Activated T-helper 1 cell treated with anti-CD3 and anti-CD28 coated beads, Interleukin-12 subunit alpha, Interleukin-12 subunit beta, Interleukin-2, Interleukin-4 antibody, amounts not matched to agents 30 ng/mL and 10 ng/mL and 1 ng/mL, durations not matched to agents 14 hours and 24 hours and 36 hours (primary cell): ENCODE measurements at regions not wholly inside any gene's neighbourhood (a gene's known extent, or its start where the extent isn't known, plus 50 kb on each side); places are given as distances from the start of the nearest gene placed in this dataset.

Source experiments
- DNase-seq: peaks from one replicate; pipeline ENCODE4 v3.0.0; 2021; ENCODE audit warnings: low spot score
- H3K27ac Mint-ChIP-seq: one replicate; pipeline ENCODE4 v1.8.0; 2021; ENCODE audit warnings: mild to moderate bottlenecking, mixed read lengths
- H3K27me3 Mint-ChIP-seq: one replicate; pipeline ENCODE4 v1.8.0; 2022; ENCODE audit warnings: mild to moderate bottlenecking, moderate library complexity, mixed read lengths; ENCODE audit not compliant: insufficient read depth
- H3K36me3 Mint-ChIP-seq: one replicate; pipeline ENCODE4 v1.8.0; 2021; ENCODE audit warnings: low read depth, mixed read lengths
- H3K4me1 Mint-ChIP-seq: one replicate; pipeline ENCODE4 v1.8.0; 2021; ENCODE audit warnings: low read depth, mixed read lengths
- H3K4me3 Mint-ChIP-seq: one replicate; pipeline ENCODE4 v1.8.0; 2021; ENCODE audit warnings: mild to moderate bottlenecking, moderate library complexity, mixed read lengths
- H3K9me3 Mint-ChIP-seq: one replicate; pipeline ENCODE4 v1.8.0; 2021; ENCODE audit warnings: mixed read lengths
- intact Hi-C: fragments of 100-400 bp; cut with micrococcal nuclease; formaldehyde crosslinking; loops from one replicate; pipeline ENCODE4 v1.15.1; 2024

DNA sequence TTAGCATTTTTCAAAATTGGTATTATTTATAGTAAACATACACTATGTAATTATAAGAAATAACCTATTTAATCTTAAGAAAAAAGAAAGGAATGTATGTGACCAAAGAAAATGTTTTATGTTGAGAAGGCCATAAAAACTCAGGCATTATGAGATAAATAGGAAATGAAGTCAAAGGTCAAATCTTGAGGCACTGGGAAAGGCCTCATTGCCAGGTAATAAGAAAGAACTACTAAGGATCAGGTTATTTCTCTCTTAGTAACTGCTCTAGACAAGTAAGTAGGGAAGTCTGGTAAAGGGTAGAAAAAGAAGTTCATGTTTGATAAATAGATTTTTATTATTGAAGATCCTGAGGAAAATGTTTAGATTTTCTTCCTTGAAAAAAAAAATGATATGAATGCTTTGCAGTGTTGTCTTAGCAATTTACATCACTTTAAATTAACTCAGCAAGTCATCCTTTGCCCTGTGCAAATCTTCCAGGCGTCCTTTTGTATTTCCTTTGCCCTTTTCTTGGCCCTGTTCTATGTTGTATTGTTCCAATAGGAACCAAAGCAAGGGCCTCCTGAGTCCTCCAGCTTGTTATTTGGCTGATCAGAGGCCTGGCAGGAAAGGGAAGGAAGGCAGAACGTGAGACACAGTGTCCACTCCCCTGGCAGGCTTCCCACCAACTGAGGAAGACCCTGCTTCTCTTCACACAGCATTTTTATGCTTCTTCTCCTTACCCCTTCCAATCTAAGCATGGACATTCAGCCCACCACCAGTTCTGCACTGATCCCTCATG lies 260.4 kb upstream of the MIR17HG start:
- no peak overlapping the region for H3K4me3 Mint-ChIP-seq
- H3K27me3 Mint-ChIP-seq: no peaks in the 10 kb centered on the region
- intact Hi-C loops: no loop called here
- H3K36me3 Mint-ChIP-seq: no peaks in the 10 kb centered on the region
- H3K4me1 Mint-ChIP-seq: no peaks in the 10 kb centered on the region
- no peaks in the 10 kb centered on the region for H3K9me3 Mint-ChIP-seq
- no peak for DNase-seq
- no peak overlapping the region for H3K27ac Mint-ChIP-seq

DNA sequence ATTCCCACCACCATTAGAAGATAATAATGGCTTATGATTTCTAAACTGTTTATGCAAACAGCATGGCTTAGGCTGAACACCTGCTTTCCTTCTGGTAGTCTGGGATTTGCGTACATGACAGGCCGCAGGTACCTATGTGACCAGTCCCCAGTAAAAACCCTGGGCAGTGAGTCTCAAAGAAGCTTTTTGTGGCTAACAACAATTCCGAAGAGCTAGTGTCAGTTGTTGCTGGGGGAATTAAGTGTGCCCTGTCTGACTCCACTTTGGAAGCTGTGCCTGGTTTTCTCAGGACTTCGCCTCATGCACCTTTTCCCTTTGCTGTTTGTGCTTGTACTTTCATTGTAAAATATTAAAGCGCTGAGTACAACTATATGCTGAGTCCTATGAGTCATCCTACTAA lies 250.2 kb upstream of the MIR17HG start:
- H3K4me1 Mint-ChIP-seq: no peaks in the 10 kb centered on the region
- no peak for DNase-seq
- H3K9me3 Mint-ChIP-seq: no peaks in the 10 kb centered on the region
- no peak overlapping the region for H3K27ac Mint-ChIP-seq
- no peaks in the 10 kb centered on the region for H3K27me3 Mint-ChIP-seq
- intact Hi-C loops: no loop called here
- H3K4me3 Mint-ChIP-seq: no peak overlapping the region
- no peaks in the 10 kb centered on the region for H3K36me3 Mint-ChIP-seq

DNA sequence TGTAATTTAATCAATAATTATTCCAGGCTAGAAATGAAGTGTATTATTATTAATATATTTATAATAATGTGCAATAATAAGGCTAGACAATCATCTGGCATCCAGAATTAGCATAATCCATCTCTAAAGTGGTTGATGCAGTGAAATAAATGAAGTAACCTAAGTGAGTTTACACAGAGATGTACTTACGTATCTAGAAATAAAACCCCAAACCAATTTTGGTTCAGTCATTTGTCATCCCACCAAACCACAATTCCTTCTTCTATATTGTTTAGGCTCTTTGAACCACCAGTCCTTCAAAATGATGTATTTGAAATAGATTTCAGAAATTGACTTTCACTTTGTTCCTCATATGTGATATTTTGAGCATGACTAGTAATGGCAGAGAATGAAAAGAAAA lies 247.6 kb upstream of the MIR17HG start:
- DNase-seq: no peak
- H3K4me1 Mint-ChIP-seq: no peaks in the 10 kb centered on the region
- no peak overlapping the region for H3K27ac Mint-ChIP-seq
- H3K36me3 Mint-ChIP-seq: no peaks in the 10 kb centered on the region
- intact Hi-C loops: no loop called here
- H3K4me3 Mint-ChIP-seq: no peak overlapping the region
- no peaks in the 10 kb centered on the region for H3K27me3 Mint-ChIP-seq
- no peaks in the 10 kb centered on the region for H3K9me3 Mint-ChIP-seq

DNA sequence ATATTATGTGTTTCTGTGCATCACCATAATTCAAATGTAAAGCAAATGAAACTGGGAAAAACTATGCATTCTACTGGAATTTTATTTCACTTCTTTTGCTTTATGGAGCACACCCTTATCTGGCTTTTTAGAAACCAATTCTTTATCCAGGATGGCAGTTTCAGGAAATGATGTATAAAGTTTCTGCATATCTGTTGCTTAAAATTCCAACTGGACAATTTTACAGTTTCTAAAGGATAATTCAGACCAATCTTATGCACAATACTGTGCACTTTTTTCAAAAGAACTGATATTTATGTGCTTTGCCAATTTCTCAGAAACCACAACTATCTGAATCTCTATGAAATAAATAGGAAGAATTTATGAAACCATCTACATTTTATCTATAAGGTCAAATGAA lies 246.5 kb upstream of the MIR17HG start:
- DNase-seq: no peak
- Mint-ChIP-seq H3K36me3 (no peaks in the 10 kb centered on the region), H3K27me3 (no peaks in the 10 kb centered on the region), H3K9me3 (no peaks in the 10 kb centered on the region), H3K27ac (no peak overlapping the region), H3K4me3 (no peak overlapping the region), H3K4me1 (no peaks in the 10 kb centered on the region)
- intact Hi-C loops: no loop called here

DNA sequence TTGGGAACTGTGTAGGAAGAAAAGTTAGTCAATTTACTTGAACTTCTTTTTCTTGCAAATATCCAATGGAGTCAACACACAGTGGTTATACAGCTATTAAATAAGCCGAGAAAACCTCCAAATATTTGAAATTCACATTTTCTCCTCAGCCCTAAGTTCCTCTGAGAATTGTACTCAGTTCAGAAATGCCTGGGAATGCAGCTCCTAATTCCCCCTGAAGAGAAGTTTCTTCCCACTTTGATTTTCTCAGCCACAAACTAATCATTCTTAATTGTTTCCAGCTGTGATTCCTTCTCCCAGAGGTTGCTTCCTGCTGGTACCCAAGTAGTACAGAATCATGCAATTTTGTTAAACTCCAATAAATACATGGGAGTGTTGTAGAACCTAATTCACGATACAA lies 246.1 kb upstream of the MIR17HG start:
- Mint-ChIP-seq H3K36me3 (no peaks in the 10 kb centered on the region), H3K4me1 (no peaks in the 10 kb centered on the region), H3K4me3 (no peak overlapping the region), H3K9me3 (no peaks in the 10 kb centered on the region), H3K27ac (no peak overlapping the region), H3K27me3 (no peaks in the 10 kb centered on the region)
- intact Hi-C loops: no loop called here
- no peak for DNase-seq

DNA sequence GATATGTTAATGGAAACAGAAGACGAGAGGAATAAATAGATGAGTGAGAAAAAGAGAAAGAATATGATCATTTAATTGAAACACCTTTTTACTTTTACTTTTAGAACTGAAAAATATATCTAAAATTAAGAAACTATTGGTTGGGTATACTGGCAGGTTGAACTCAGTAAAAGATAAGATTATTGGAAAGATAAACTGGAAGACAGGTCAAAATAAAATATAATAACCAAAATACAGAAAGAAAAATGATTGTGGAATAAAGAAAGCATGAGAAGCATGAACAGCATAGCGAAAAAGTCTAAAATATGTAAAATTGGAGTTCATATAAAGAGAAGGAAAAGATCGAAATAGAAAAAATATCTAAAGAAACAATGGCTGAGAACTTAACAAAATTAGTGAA lies 242.2 kb upstream of the MIR17HG start:
- Mint-ChIP-seq H3K27me3 (no peaks in the 10 kb centered on the region), H3K4me1 (no peaks in the 10 kb centered on the region), H3K9me3 (no peaks in the 10 kb centered on the region)

DNA sequence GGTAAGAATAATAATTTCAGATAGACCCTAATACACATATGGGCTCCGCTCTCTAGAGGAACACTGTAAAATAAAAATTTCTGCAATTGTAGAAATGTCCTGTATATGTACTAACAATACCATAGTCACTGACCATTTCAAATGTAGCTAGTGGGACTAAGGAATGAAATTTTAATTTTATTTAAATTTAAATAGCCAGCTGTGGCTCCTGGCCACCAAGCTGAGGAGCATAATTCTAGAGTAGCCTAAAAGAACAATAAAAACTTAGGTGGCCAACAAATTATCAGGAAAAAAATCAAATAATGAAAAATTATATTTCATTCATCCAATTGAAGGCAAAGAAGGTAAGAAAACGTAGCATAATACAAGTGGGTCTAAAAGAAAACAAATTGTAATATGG lies 240.9 kb upstream of the MIR17HG start:
- intact Hi-C loops: no loop called here
- Mint-ChIP-seq H3K27me3 (no peaks in the 10 kb centered on the region), H3K9me3 (no peaks in the 10 kb centered on the region), H3K27ac (no peak overlapping the region), H3K36me3 (no peaks in the 10 kb centered on the region), H3K4me3 (no peak overlapping the region), H3K4me1 (no peaks in the 10 kb centered on the region)
- DNase-seq: no peak

More for the DNA sequence above, 242.2 kb upstream of the MIR17HG start:
- DNase-seq: no peak
- no peak overlapping the region for H3K4me3 Mint-ChIP-seq
- H3K36me3 Mint-ChIP-seq: no peaks in the 10 kb centered on the region
- no peak overlapping the region for H3K27ac Mint-ChIP-seq
- intact Hi-C loops: no loop called here

DNA sequence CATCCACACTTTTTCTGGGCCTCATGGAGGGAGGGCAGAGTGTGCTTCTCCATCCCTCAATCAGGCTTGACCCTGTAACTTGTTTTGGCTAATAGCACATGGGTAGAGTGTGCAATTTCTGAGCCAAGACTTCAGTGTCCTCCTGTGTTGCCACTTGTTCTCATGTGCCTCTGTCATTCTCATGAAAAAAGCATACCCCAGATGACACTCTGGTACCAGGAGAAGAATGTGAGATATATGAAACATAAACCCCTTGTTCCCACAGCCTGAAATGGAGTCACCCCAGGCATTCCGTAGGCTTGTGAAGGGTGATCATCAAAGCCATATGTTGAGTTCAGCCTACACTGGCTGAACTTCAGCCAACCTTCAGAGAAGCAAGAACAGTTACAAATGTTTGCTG lies 239.2 kb upstream of the MIR17HG start:
- intact Hi-C loops: no loop called here
- no peak overlapping the region for H3K4me3 Mint-ChIP-seq
- H3K36me3 Mint-ChIP-seq: no peaks in the 10 kb centered on the region
- no peaks in the 10 kb centered on the region for H3K27me3 Mint-ChIP-seq
- no peaks in the 10 kb centered on the region for H3K9me3 Mint-ChIP-seq
- H3K27ac Mint-ChIP-seq: no peak overlapping the region
- no peaks in the 10 kb centered on the region for H3K4me1 Mint-ChIP-seq
- DNase-seq: no peak

DNA sequence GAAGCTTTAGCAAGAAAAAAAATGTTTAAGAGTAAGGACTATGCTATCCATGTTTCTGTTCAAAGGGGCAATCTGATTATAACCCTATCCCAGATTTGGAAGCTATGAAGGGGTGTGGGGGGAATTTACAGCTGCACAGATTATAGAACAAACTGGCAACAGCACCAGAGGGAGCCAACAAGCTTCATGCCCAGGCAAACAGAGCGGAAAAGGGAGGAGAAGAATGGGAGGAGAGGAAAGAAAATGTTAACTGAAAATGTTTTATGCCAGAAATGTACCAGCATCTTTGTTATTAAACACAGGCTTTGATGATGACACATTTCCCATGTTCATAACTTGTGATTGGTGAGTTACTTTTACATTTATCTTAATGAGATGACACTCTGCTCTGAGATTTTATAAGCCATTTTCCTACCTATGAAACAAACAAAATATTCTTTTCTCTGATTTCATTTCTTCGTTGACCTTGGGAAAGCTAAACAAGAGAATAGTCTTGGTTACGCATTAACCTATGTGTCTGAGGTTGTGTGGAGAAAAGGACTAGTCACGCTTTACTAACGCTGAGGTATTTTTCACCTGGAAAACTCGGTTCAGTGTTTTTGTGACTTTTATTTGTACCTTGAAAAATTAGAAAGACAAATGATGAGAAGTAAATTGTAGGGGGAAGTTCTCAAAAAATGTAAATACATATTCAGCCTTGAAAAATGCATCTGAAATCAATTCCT lies 235.8 kb upstream of the MIR17HG start:
- Mint-ChIP-seq H3K4me1 (no peaks in the 10 kb centered on the region), H3K27me3 (no peaks in the 10 kb centered on the region), H3K36me3 (no peaks in the 10 kb centered on the region), H3K4me3 (no peak overlapping the region), H3K27ac (no peak overlapping the region), H3K9me3 (no peaks in the 10 kb centered on the region)
- intact Hi-C loops: no loop called here
- DNase-seq: no peak

DNA sequence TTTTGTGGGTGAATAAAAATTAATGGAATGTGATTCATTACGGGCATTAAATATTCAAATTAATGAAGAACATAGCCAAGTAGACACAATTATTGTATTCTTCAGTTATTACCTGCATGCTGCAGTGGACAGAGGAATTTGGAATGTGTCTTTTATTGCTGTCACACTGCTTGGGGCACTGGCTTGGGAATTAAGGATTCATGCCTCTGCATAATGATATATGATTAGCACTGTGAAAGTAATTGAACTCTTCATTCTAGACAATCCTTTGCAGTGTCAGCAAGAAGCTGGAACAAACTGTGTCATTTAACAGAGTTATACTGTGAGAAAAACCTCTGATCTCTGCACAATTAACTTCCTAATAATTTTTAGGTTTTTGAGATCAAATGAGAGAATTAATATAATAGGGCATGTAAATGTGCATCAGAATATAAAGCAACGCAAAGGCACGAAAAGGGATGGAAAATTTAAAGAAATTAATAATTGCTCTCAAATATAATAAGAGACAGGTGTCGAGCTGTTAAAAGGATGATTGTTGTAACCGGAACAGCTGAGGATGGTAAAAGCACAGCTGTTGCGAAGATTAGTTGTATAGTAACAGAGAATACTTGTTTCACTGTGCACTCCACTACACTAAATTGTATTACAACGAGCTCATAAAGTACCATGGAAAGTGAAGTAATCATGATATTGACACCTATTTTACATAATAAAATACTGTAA lies 235.1 kb upstream of the MIR17HG start:
- intact Hi-C loops: no loop called here
- no peaks in the 10 kb centered on the region for H3K36me3 Mint-ChIP-seq
- DNase-seq: no peak
- no peaks in the 10 kb centered on the region for H3K4me1 Mint-ChIP-seq
- H3K4me3 Mint-ChIP-seq: no peak overlapping the region
- H3K27me3 Mint-ChIP-seq: no peaks in the 10 kb centered on the region
- no peaks in the 10 kb centered on the region for H3K9me3 Mint-ChIP-seq
- no peak overlapping the region for H3K27ac Mint-ChIP-seq

DNA sequence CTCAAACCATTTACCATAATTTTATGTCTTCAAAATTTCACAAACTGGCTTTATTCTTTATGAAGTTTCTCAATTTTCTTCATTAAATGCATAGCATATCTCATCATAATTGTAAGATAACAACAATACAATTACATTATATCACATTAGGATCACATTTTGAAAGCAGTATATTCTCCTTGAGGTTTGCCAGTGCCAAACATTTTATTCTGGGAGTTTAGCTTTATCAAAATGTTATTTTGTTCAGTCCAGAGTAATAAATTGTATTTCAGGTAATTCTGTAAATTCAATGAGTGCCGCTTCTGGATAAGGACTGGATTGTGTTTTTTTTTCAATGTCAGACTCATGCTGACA lies 234.6 kb upstream of the MIR17HG start:
- no peak for DNase-seq
- H3K27me3 Mint-ChIP-seq: no peaks in the 10 kb centered on the region
- no peak overlapping the region for H3K4me3 Mint-ChIP-seq
- H3K36me3 Mint-ChIP-seq: no peaks in the 10 kb centered on the region
- H3K27ac Mint-ChIP-seq: no peak overlapping the region
- no peaks in the 10 kb centered on the region for H3K4me1 Mint-ChIP-seq
- H3K9me3 Mint-ChIP-seq: no peaks in the 10 kb centered on the region
- intact Hi-C loops: no loop called here

DNA sequence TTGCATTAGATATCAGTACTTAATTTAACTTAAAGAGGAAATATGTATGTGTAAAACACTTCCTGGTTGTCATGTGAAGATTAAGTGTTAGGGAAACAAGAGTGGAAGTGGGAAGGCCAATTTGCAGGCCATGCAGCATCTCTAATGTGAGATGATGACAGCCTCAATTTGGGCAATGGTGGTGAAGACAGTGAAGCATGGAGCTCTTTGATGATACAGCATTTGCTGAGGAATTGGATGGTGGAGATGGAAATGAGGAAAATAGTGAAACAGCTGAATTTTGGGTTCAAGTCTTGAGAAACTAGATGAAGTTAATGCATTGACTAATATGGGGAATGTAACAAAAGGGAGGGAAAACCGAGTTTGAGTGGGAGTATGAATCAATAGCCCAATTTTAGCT lies 231.7 kb upstream of the MIR17HG start:
- Mint-ChIP-seq H3K36me3 (no peaks in the 10 kb centered on the region), H3K27me3 (peaks cover 2% of the 10 kb centered on the region), H3K9me3 (no peaks in the 10 kb centered on the region), H3K27ac (no peak overlapping the region), H3K4me1 (no peaks in the 10 kb centered on the region), H3K4me3 (no peak overlapping the region)
- DNase-seq: no peak
- intact Hi-C loops: no loop called here

DNA sequence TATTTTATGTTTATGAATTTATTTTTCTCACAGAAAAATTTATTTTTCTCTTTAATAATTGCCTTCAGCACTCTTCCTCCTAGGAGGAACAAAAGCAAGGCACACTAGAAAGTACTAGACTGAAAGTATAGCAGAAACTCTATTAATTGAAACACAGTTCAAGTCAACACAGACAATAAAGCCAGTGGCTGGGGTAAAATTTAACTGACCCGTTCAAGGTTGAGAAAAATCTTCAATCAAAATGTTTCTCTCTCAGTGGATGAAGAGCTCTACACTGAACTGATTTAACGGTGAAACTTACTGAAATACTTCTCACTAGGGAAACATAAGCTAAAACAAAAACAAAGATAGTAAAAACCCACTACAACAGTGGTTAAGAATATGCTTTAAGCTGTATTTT lies 230.1 kb upstream of the MIR17HG start:
- H3K27me3 Mint-ChIP-seq: peaks cover 2% of the 10 kb centered on the region
- no peak overlapping the region for H3K27ac Mint-ChIP-seq
- H3K9me3 Mint-ChIP-seq: no peaks in the 10 kb centered on the region
- intact Hi-C loops: no loop called here
- no peaks in the 10 kb centered on the region for H3K36me3 Mint-ChIP-seq
- H3K4me1 Mint-ChIP-seq: no peaks in the 10 kb centered on the region
- DNase-seq: no peak
- H3K4me3 Mint-ChIP-seq: no peak overlapping the region
